Trophoblast cell (in vitro differentiated cells and primary cell): ENCODE measurements at regions not wholly inside any gene's neighbourhood (a gene's known extent, or its start where the extent isn't known, plus 50 kb on each side); places are given as distances from the start of the nearest gene placed in this dataset.

Source experiments
- DNase-seq, 2 donors: peaks; one replicate each; pipeline ENCODE4 v3.0.0-alpha.2; 2016
- H2AFZ ChIP-seq: 2 replicates; pipeline ENCODE4 v1.6.1; 2013; ENCODE audit warnings: low read length, moderate library complexity, mild to moderate bottlenecking; ENCODE audit not compliant: insufficient read depth, poor library complexity
- H2AK5ac ChIP-seq: 2 replicates; pipeline ENCODE4 v1.6.1; 2013; ENCODE audit warnings: mild to moderate bottlenecking, low read length
- H2BK120ac ChIP-seq: 2 replicates; pipeline ENCODE4 v1.6.1; 2013; ENCODE audit warnings: low read length, mild to moderate bottlenecking, moderate library complexity; ENCODE audit not compliant: insufficient read depth, poor library complexity
- H2BK12ac ChIP-seq: 2 replicates; pipeline ENCODE4 v1.6.1; 2013; ENCODE audit warnings: mild to moderate bottlenecking, low read length, moderate library complexity
- H2BK5ac ChIP-seq: 2 replicates; pipeline ENCODE4 v1.6.1; 2013; ENCODE audit warnings: low read length, low read depth, moderate library complexity, mild to moderate bottlenecking; ENCODE audit not compliant: poor library complexity
- H3K14ac ChIP-seq: 2 replicates; pipeline ENCODE4 v1.6.1; 2013; ENCODE audit warnings: mild to moderate bottlenecking, low read length
- H3K18ac ChIP-seq: 2 replicates; pipeline ENCODE4 v1.6.1; 2013; ENCODE audit warnings: mild to moderate bottlenecking, low read length
- H3K23ac ChIP-seq: 2 replicates; pipeline ENCODE4 v1.6.1; 2013; ENCODE audit warnings: low read length
- H3K27ac ChIP-seq: 2 replicates; pipeline ENCODE4 v1.5.1; 2013; ENCODE audit warnings: low read depth, mild to moderate bottlenecking, inconsistent platforms, low read length, moderate library complexity
- H3K27me3 ChIP-seq: 2 replicates; pipeline ENCODE4 v1.6.1; 2013; ENCODE audit warnings: inconsistent platforms, mild to moderate bottlenecking, low read length, moderate library complexity; ENCODE audit not compliant: insufficient read depth
- H3K36me3 ChIP-seq, 2 experiments: 1 replicate in 1 of 2; 2 replicates in 1 of 2; pipeline ENCODE4 v1.6.1; 2013; ENCODE audit warnings: low read length in 2 of 2, mild to moderate bottlenecking in 2 of 2, moderate library complexity in 1 of 2; ENCODE audit not compliant: insufficient read depth in 2 of 2, control insufficient read depth in 1 of 2
- H3K4ac ChIP-seq: 2 replicates; pipeline ENCODE4 v1.6.1; 2013; ENCODE audit warnings: low read depth, mild to moderate bottlenecking, low read length, moderate library complexity
- H3K4me1 ChIP-seq, 2 experiments: 1 replicate in 1 of 2; 2 replicates in 1 of 2; pipeline ENCODE4 v1.6.1; 2013; ENCODE audit warnings: low read length in 2 of 2, mild to moderate bottlenecking in 2 of 2, moderate library complexity in 1 of 2; ENCODE audit not compliant: insufficient read depth in 2 of 2, control insufficient read depth in 1 of 2
- H3K4me2 ChIP-seq: 2 replicates; pipeline ENCODE4 v1.6.1; 2013; ENCODE audit warnings: inconsistent platforms, mild to moderate bottlenecking, low read length, moderate library complexity
- H3K4me3 ChIP-seq: 2 replicates; pipeline ENCODE4 v1.5.1; 2013; ENCODE audit warnings: mild to moderate bottlenecking, low read depth, low read length, inconsistent platforms
- H3K79me1 ChIP-seq: one replicate; pipeline ENCODE4 v1.6.1; 2013; ENCODE audit warnings: low read length
- H3K79me2 ChIP-seq: 2 replicates; pipeline ENCODE4 v1.6.1; 2013; ENCODE audit warnings: low read length, mild to moderate bottlenecking; ENCODE audit not compliant: control insufficient read depth, insufficient read depth, poor library complexity
- H3K9ac ChIP-seq: 2 replicates; pipeline ENCODE4 v1.6.1; 2013; ENCODE audit warnings: mild to moderate bottlenecking, low read length
- H3K9me3 ChIP-seq: 2 replicates; pipeline ENCODE4 v1.6.1; 2013; ENCODE audit warnings: low read depth, mild to moderate bottlenecking, control low read depth, inconsistent platforms, low read length; ENCODE audit not compliant: insufficient read depth
- H4K12ac ChIP-seq: 2 replicates; pipeline ENCODE4 v1.6.1; 2013; ENCODE audit warnings: low read depth, mild to moderate bottlenecking, low read length, moderate library complexity
- H4K8ac ChIP-seq: 2 replicates; pipeline ENCODE4 v1.6.1; 2013; ENCODE audit warnings: low read depth, mild to moderate bottlenecking, low read length, moderate library complexity
- H4K91ac ChIP-seq: one replicate; pipeline ENCODE4 v1.6.1; 2013; ENCODE audit warnings: low read depth, mild to moderate bottlenecking, low read length, moderate library complexity
- WGBS: extraction: QIAGEN DNeasy Blood & Tissue Kit; methylation state at CpG from one replicate; pipeline ENCODE4 v1.1.7; 2013; ENCODE audit warnings: missing lambda C conversion rate; ENCODE audit not compliant: insufficient read length, insufficient coverage; ENCODE audit errors: extremely low coverage; 5-methylcytosine and 5-hydroxymethylcytosine counted together

GRCh38 chr18:42532119-42532518, 577.1 kb downstream of the PIK3C3 start:
- Histone ChIP-seq H3K4me3 (no peak overlapping the region), H3K27ac (no peak overlapping the region), H3K9ac (no peak overlapping the region), H3K14ac (no peak overlapping the region), H3K4me1 (peaks cover 0 to 2% of the 10 kb centered on the region in 2 experiments), H3K36me3 (no peaks in the 10 kb centered on the region), H2AFZ (no peak overlapping the region), H3K23ac (no peak overlapping the region), H3K79me1 (no peaks in the 10 kb centered on the region), H3K27me3 (no peaks in the 10 kb centered on the region), H4K12ac (no peak overlapping the region), H3K4me2 (no peak overlapping the region), H2BK5ac (no peak overlapping the region), H3K9me3 (no peaks in the 10 kb centered on the region), H2BK120ac (no peak overlapping the region), H4K8ac (no peak overlapping the region), H3K4ac (no peak overlapping the region), H3K79me2 (no peaks in the 10 kb centered on the region), H2BK12ac (no peak overlapping the region), H3K18ac (no peak overlapping the region), H2AK5ac (no peak overlapping the region), H4K91ac (no peak overlapping the region)
- no CpG with 5 or more reads among the region's 1 CpG for WGBS
- DNase-seq: no peak

GRCh38 chr18:42533009-42533575, 578.1 kb downstream of the PIK3C3 start:
- no peak overlapping the region for H2AK5ac ChIP-seq
- no peaks in the 10 kb centered on the region for H3K79me2 ChIP-seq
- H3K14ac ChIP-seq: no peak overlapping the region
- H3K4me2 ChIP-seq: no peak overlapping the region
- H4K91ac ChIP-seq: no peak overlapping the region
- peaks cover 0 to 2% of the 10 kb centered on the region in 2 experiments for H3K4me1 ChIP-seq
- H3K4me3 ChIP-seq: no peak overlapping the region
- H2BK120ac ChIP-seq: no peak overlapping the region
- no peaks in the 10 kb centered on the region for H3K9me3 ChIP-seq
- no peak overlapping the region for H3K27ac ChIP-seq
- no peak overlapping the region for H3K9ac ChIP-seq
- H4K8ac ChIP-seq: no peak overlapping the region
- H2BK5ac ChIP-seq: no peak overlapping the region
- no peak overlapping the region for H2AFZ ChIP-seq
- H3K36me3 ChIP-seq: no peaks in the 10 kb centered on the region
- no peak overlapping the region for H3K18ac ChIP-seq
- no peak overlapping the region for H3K4ac ChIP-seq
- H3K23ac ChIP-seq: no peak overlapping the region
- DNase-seq: no peak
- no CpG with 5 or more reads among the region's 4 CpGs for WGBS
- no peak overlapping the region for H2BK12ac ChIP-seq
- H3K79me1 ChIP-seq: no peaks in the 10 kb centered on the region
- H3K27me3 ChIP-seq: no peaks in the 10 kb centered on the region
- H4K12ac ChIP-seq: no peak overlapping the region

GRCh38 chr18:42533616-42534015, 578.6 kb downstream of the PIK3C3 start:
- H3K27me3 ChIP-seq: no peaks in the 10 kb centered on the region

GRCh38 chr18:42534313-42534712, 579.3 kb downstream of the PIK3C3 start:
- Histone ChIP-seq H3K18ac (no peak overlapping the region), H2BK120ac (no peak overlapping the region), H3K4ac (no peak overlapping the region), H2AK5ac (no peak overlapping the region), H3K27ac (no peak overlapping the region), H3K14ac (no peak overlapping the region), H3K4me3 (no peak overlapping the region), H4K8ac (no peak overlapping the region), H4K12ac (no peak overlapping the region), H2AFZ (no peak overlapping the region), H3K9me3 (no peaks in the 10 kb centered on the region), H3K9ac (no peak overlapping the region), H3K4me2 (no peak overlapping the region), H3K36me3 (no peaks in the 10 kb centered on the region), H3K79me2 (no peaks in the 10 kb centered on the region), H4K91ac (no peak overlapping the region), H3K27me3 (no peaks in the 10 kb centered on the region), H2BK12ac (no peak overlapping the region), H3K23ac (no peak overlapping the region), H3K4me1 (peaks cover 0 to 2% of the 10 kb centered on the region in 2 experiments), H3K79me1 (no peaks in the 10 kb centered on the region), H2BK5ac (no peak overlapping the region)
- DNase-seq: no peak
- WGBS: no CpG with 5 or more reads among the region's 1 CpG

More at GRCh38 chr18:42533616-42534015, 578.6 kb downstream of the PIK3C3 start:
- no peak overlapping the region for H2BK12ac ChIP-seq
- H3K36me3 ChIP-seq: no peaks in the 10 kb centered on the region
- no peaks in the 10 kb centered on the region for H3K79me1 ChIP-seq
- no peak overlapping the region for H3K4me3 ChIP-seq
- no peak overlapping the region for H3K9ac ChIP-seq
- no peak overlapping the region for H2BK120ac ChIP-seq
- H3K18ac ChIP-seq: no peak overlapping the region
- no peak overlapping the region for H2AK5ac ChIP-seq
- H3K9me3 ChIP-seq: no peaks in the 10 kb centered on the region
- no peak overlapping the region for H3K23ac ChIP-seq
- no peak overlapping the region for H3K14ac ChIP-seq
- H3K4ac ChIP-seq: no peak overlapping the region
- no peak overlapping the region for H3K27ac ChIP-seq
- H4K12ac ChIP-seq: no peak overlapping the region
- no peak overlapping the region for H4K91ac ChIP-seq
- no peak for DNase-seq
- no peak overlapping the region for H3K4me2 ChIP-seq
- H3K79me2 ChIP-seq: no peaks in the 10 kb centered on the region
- H4K8ac ChIP-seq: no peak overlapping the region
- no peak overlapping the region for H2BK5ac ChIP-seq
- peaks cover 0 to 2% of the 10 kb centered on the region in 2 experiments for H3K4me1 ChIP-seq
- H2AFZ ChIP-seq: no peak overlapping the region
- no CpG with 5 or more reads among the region's 8 CpGs for WGBS
